GM12872 (cell line): ENCODE measurements at regions not wholly inside any gene's neighbourhood (a gene's known extent, or its start where the extent isn't known, plus 50 kb on each side); places are given as distances from the start of the nearest gene placed in this dataset.

ENCODE experiments used
- CTCF ChIP-seq: IDR thresholded peaks from 3 replicates; pipeline ENCODE4 v1.5.1; 2011; ENCODE audit warnings: low read depth, mild to moderate bottlenecking, low read length, moderate library complexity; ENCODE audit not compliant: insufficient read depth

- TF ChIP-seq CTCF, result no peak
These were observed 135.6 kb upstream of the SYT6 start for GRCh38 chr1:114289306-114289705.

- no peak for TF ChIP-seq CTCF
These were observed 133.3 kb upstream of the SYT6 start for GRCh38 chr1:114286960-114287359.

- no peak for TF ChIP-seq CTCF
These were observed 132.5 kb upstream of the SYT6 start for GRCh38 chr1:114286179-114286578.

- TF ChIP-seq CTCF, result peak; percentile 90
These were observed 129.2 kb upstream of the SYT6 start for GRCh38 chr1:114282751-114283403.

GRCh38 chr1:114278911-114279310, 125.2 kb upstream of the SYT6 start:
- TF ChIP-seq CTCF, result no peak

GRCh38 chr1:114278430-114278829, 124.8 kb upstream of the SYT6 start:
- TF ChIP-seq CTCF, result no peak

- TF ChIP-seq CTCF, result no peak
These were observed 121.1 kb upstream of the SYT6 start for GRCh38 chr1:114274621-114275317.
